ENCODE measurements at regions not wholly inside any gene's neighbourhood (a gene's known extent, or its start where the extent isn't known, plus 50 kb on each side); places are given as distances from the start of the nearest gene placed in this dataset.

DNA sequence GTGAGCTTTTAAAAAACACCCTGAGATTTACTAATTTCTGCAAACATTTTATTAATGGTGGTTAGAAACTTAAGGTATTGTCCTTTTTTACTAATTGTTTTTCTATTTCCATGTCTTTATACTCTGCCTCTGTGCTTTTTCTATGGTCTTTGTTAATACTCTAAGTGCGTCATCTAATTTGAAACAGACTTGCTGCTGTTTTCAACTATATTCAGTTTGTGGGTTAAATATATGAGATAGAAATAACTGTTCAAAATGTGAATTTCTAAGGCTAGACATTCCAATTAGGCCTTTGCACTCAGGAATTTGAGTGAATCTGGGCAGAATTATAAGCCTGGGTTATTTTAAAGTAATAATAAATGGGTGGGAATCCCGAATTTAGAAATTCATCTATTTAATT lies 82.4 kb upstream of the COL11A1 start:
- TF ChIP-seq, protein P1, sequence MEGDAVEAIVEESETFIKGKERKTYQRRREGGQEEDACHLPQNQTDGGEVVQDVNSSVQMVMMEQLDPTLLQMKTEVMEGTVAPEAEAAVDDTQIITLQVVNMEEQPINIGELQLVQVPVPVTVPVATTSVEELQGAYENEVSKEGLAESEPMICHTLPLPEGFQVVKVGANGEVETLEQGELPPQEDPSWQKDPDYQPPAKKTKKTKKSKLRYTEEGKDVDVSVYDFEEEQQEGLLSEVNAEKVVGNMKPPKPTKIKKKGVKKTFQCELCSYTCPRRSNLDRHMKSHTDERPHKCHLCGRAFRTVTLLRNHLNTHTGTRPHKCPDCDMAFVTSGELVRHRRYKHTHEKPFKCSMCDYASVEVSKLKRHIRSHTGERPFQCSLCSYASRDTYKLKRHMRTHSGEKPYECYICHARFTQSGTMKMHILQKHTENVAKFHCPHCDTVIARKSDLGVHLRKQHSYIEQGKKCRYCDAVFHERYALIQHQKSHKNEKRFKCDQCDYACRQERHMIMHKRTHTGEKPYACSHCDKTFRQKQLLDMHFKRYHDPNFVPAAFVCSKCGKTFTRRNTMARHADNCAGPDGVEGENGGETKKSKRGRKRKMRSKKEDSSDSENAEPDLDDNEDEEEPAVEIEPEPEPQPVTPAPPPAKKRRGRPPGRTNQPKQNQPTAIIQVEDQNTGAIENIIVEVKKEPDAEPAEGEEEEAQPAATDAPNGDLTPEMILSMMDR (IDR thresholded peaks at IDR 0.05), result no peak
- no peak for TF ChIP-seq POLR2A (IDR thresholded peaks at IDR 0.05)

Measured in right lobe of liver (tissue), 4 donors.